CD14-positive monocyte (primary cell): ENCODE measurements at regions not wholly inside any gene's neighbourhood (a gene's known extent, or its start where the extent isn't known, plus 50 kb on each side); places are given as distances from the start of the nearest gene placed in this dataset.

Experiments
- DNase-seq, 3 donors: peaks; one replicate each; pipeline ENCODE4 v3.0.0-alpha.2; 2011 to 2022
- H2AFZ ChIP-seq: 2 replicates; pipeline ENCODE4 v1.6.0; 2012; ENCODE audit warnings: mild to moderate bottlenecking, low read depth, low read length, inconsistent platforms; ENCODE audit not compliant: insufficient read depth, poor library complexity, severe bottlenecking
- H3K27ac ChIP-seq, 2 donors: 1 replicate in 1 of 2; 2 replicates in 1 of 2; pipeline ENCODE4 v1.5.1; 2012 to 2013; ENCODE audit warnings: low read length in 2 of 2, control low read depth in 1 of 2, inconsistent platforms in 1 of 2, low read depth in 1 of 2, mild to moderate bottlenecking in 1 of 2
- H3K27me3 ChIP-seq, 2 donors: one replicate each; pipeline versions ENCODE4 v1.6.0 to v1.6.1; 2011 to 2013; ENCODE audit warnings: low read length in 2 of 2; ENCODE audit not compliant: control insufficient read depth in 2 of 2, insufficient read depth in 2 of 2
- H3K36me3 ChIP-seq, 2 donors: replicated peaks in 1 of 2; 1 replicate in 1 of 2; 2 replicates in 1 of 2; pipeline versions ENCODE4 v1.5.1 to v1.6.1; 2012 to 2013; ENCODE audit warnings: low read length in 2 of 2, control low read depth in 1 of 2, inconsistent platforms in 1 of 2, mild to moderate bottlenecking in 1 of 2; ENCODE audit not compliant: insufficient read depth in 2 of 2, control insufficient read depth in 1 of 2
- H3K4me1 ChIP-seq, 2 donors: 1 replicate in 1 of 2; 2 replicates in 1 of 2; pipeline versions ENCODE4 v1.5.1 to v1.6.1; 2012 to 2013; ENCODE audit warnings: low read length in 2 of 2, control low read depth in 1 of 2, inconsistent platforms in 1 of 2, mild to moderate bottlenecking in 1 of 2, moderate library complexity in 1 of 2; ENCODE audit not compliant: insufficient read depth in 2 of 2, control insufficient read depth in 1 of 2
- H3K4me2 ChIP-seq: replicated peaks from 2 replicates; pipeline ENCODE3; 2012; ENCODE audit warnings: low read length, moderate library complexity, mild to moderate bottlenecking; ENCODE audit not compliant: poor library complexity, severe bottlenecking; ENCODE audit errors: extremely low read depth
- H3K4me3 ChIP-seq, 3 experiments: fragments of 200-600 bp in 1 of 3; sonication (generic) in 1 of 3; replicated peaks in 1 of 3; 1 replicate in 2 of 3; 2 replicates in 1 of 3; pipeline ENCODE4 v1.5.1; 2011 to 2013; ENCODE audit warnings: low read length in 3 of 3, mild to moderate bottlenecking in 3 of 3, control low read depth in 2 of 3, low read depth in 2 of 3, inconsistent platforms in 1 of 3, moderate library complexity in 1 of 3
- H3K79me2 ChIP-seq: 2 replicates; pipeline ENCODE4 v1.6.0; 2012; ENCODE audit warnings: mild to moderate bottlenecking, control low read depth, inconsistent platforms, low read length, moderate library complexity; ENCODE audit not compliant: insufficient read depth
- H3K9ac ChIP-seq: 2 replicates; pipeline ENCODE4 v1.6.0; 2017; ENCODE audit warnings: low read length, mild to moderate bottlenecking; ENCODE audit not compliant: insufficient read depth, poor library complexity, severe bottlenecking
- H3K9me3 ChIP-seq, 2 donors: replicated peaks in 1 of 2; 1 replicate in 1 of 2; 2 replicates in 1 of 2; pipeline versions ENCODE4 v1.5.1 to v1.6.1; 2012 to 2013; ENCODE audit warnings: low read length in 2 of 2, control low read depth in 1 of 2; ENCODE audit not compliant: control insufficient read depth in 1 of 2, insufficient read depth in 1 of 2
- H4K20me1 ChIP-seq: 2 replicates; pipeline ENCODE4 v1.6.0; 2012; ENCODE audit warnings: mild to moderate bottlenecking, low read length, control low read depth, moderate library complexity; ENCODE audit not compliant: insufficient read depth
- H3K27ac Mint-ChIP-seq, 7 donors: one replicate each; pipeline ENCODE4 v1.8.0; 2020; ENCODE audit warnings: mild to moderate bottlenecking in 7 of 7, mixed read lengths in 7 of 7, moderate library complexity in 6 of 7, inconsistent platforms in 2 of 7
- H3K27me3 Mint-ChIP-seq, 3 donors: one replicate each; pipeline ENCODE4 v1.8.0; 2021 to 2022; ENCODE audit warnings: low read depth in 3 of 3, mild to moderate bottlenecking in 3 of 3, mixed read lengths in 3 of 3, moderate library complexity in 3 of 3, inconsistent platforms in 1 of 3
- H3K36me3 Mint-ChIP-seq, 2 donors: one replicate each; pipeline ENCODE4 v1.8.0; 2020; ENCODE audit warnings: mixed read lengths in 2 of 2, inconsistent platforms in 1 of 2, mild to moderate bottlenecking in 1 of 2
- H3K4me1 Mint-ChIP-seq: one replicate; pipeline ENCODE4 v1.8.0; 2020; ENCODE audit warnings: mild to moderate bottlenecking, mixed read lengths
- H3K4me3 Mint-ChIP-seq, 2 donors: one replicate each; pipeline ENCODE4 v1.8.0; 2020; ENCODE audit warnings: mild to moderate bottlenecking in 2 of 2, mixed read lengths in 2 of 2, moderate library complexity in 1 of 2
- H3K9me3 Mint-ChIP-seq, 7 donors: one replicate each; pipeline ENCODE4 v1.8.0; 2020 to 2022; ENCODE audit warnings: mixed read lengths in 7 of 7, mild to moderate bottlenecking in 6 of 7, moderate library complexity in 6 of 7, inconsistent platforms in 2 of 7
- WGBS: methylation state at CpG from one replicate; pipeline ENCODE4 v1.1.5; 2013; ENCODE audit warnings: missing lambda C conversion rate; ENCODE audit not compliant: insufficient coverage; 5-methylcytosine and 5-hydroxymethylcytosine counted together
- intact Hi-C, 2 donors: fragments of 100-400 bp; cut with micrococcal nuclease; formaldehyde crosslinking; loops; one replicate each; pipeline versions ENCODE4 v1.15.0 to v1.15.1; 2023
- TF ChIP-seq, protein P1 (sequence below): fragments of 200-600 bp; IDR thresholded peaks from one replicate; pipeline ENCODE4 v1.8.0; 2022; ENCODE audit warnings: antibody characterized with exemption, mild to moderate bottlenecking

- no CpG with 5 or more reads among the region's 4 CpGs for WGBS
- intact Hi-C loops: loop anchor here in 1 of 2 donors (5.0 to 10.0 kb wide), 4 partner anchors 52 to 1201 kb away; a partner anchor contains a TSS
- TF ChIP-seq, protein P1, sequence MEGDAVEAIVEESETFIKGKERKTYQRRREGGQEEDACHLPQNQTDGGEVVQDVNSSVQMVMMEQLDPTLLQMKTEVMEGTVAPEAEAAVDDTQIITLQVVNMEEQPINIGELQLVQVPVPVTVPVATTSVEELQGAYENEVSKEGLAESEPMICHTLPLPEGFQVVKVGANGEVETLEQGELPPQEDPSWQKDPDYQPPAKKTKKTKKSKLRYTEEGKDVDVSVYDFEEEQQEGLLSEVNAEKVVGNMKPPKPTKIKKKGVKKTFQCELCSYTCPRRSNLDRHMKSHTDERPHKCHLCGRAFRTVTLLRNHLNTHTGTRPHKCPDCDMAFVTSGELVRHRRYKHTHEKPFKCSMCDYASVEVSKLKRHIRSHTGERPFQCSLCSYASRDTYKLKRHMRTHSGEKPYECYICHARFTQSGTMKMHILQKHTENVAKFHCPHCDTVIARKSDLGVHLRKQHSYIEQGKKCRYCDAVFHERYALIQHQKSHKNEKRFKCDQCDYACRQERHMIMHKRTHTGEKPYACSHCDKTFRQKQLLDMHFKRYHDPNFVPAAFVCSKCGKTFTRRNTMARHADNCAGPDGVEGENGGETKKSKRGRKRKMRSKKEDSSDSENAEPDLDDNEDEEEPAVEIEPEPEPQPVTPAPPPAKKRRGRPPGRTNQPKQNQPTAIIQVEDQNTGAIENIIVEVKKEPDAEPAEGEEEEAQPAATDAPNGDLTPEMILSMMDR: no peak
- Mint-ChIP-seq H3K4me3 (no peak overlapping the region), H3K27me3 (no peaks in the 10 kb centered on the region), H3K27ac (peak overlapping the region in 5 of 7 donors; percentile 19 to 84 (median 53)), H3K4me1 (peaks cover 43% of the 10 kb centered on the region), H3K36me3 (no peaks in the 10 kb centered on the region), H3K9me3 (no peaks in the 10 kb centered on the region)
- no peaks in the 10 kb centered on the region for H4K20me1 ChIP-seq
- no peak overlapping the region for H3K9ac ChIP-seq
- H3K4me1 ChIP-seq: peaks cover 35 to 42% of the 10 kb centered on the region in 2 donors
- no peaks in the 10 kb centered on the region for H3K27me3 ChIP-seq
- no peaks in the 10 kb centered on the region for H3K9me3 ChIP-seq
- H3K79me2 ChIP-seq: no peaks in the 10 kb centered on the region
- no peak overlapping the region for H3K27ac ChIP-seq
- no peak overlapping the region for H2AFZ ChIP-seq
- no peak overlapping the region for H3K4me3 ChIP-seq
- H3K36me3 ChIP-seq: no peaks in the 10 kb centered on the region
- peak; percentile 79 to 93 (median 91) for DNase-seq
- H3K4me2 ChIP-seq: no peak overlapping the region
Observed at GRCh38 chr6:27755768-27756167, 156.4 kb downstream of the OR2B2 start.

GRCh38 chr6:27754408-27754782 lies 157.8 kb downstream of the OR2B2 start:
- Mint-ChIP-seq H3K36me3 (no peaks in the 10 kb centered on the region), H3K4me1 (peaks cover 37% of the 10 kb centered on the region), H3K27me3 (no peaks in the 10 kb centered on the region), H3K9me3 (no peaks in the 10 kb centered on the region), H3K27ac (peak overlapping the region in 2 of 7 donors; percentile 73), H3K4me3 (no peak overlapping the region)
- 33% methylated on average over 1 of the region's 1 CpG for WGBS
- no peaks in the 10 kb centered on the region for H3K27me3 ChIP-seq
- H3K9ac ChIP-seq: no peak overlapping the region
- peaks cover 34 to 42% of the 10 kb centered on the region in 2 donors for H3K4me1 ChIP-seq
- peak overlapping the region; percentile 85 for H3K4me2 ChIP-seq
- DNase-seq: no peak
- H3K79me2 ChIP-seq: no peaks in the 10 kb centered on the region
- H2AFZ ChIP-seq: peak overlapping the region; percentile 60
- H3K36me3 ChIP-seq: no peaks in the 10 kb centered on the region
- H3K4me3 ChIP-seq: peak overlapping the region in 1 of 3 experiments; percentile 81
- TF ChIP-seq, protein P1: no peak
- H4K20me1 ChIP-seq: no peaks in the 10 kb centered on the region
- H3K9me3 ChIP-seq: no peaks in the 10 kb centered on the region
- H3K27ac ChIP-seq: no peak overlapping the region
- intact Hi-C loops: loop anchor here (5.0 to 10.0 kb wide), 5 partner anchors 62 to 1200 kb away; no protein-coding TSS in a partner anchor
